ENCODE measurements at regions not wholly inside any gene's neighbourhood (a gene's known extent, or its start where the extent isn't known, plus 50 kb on each side); places are given as distances from the start of the nearest gene placed in this dataset.
"Not testable (repeated sequence)": the region's sequence is repeated elsewhere in the genome, so short reads cannot be mapped to it uniquely, and the experiment has no call there.

DNA sequence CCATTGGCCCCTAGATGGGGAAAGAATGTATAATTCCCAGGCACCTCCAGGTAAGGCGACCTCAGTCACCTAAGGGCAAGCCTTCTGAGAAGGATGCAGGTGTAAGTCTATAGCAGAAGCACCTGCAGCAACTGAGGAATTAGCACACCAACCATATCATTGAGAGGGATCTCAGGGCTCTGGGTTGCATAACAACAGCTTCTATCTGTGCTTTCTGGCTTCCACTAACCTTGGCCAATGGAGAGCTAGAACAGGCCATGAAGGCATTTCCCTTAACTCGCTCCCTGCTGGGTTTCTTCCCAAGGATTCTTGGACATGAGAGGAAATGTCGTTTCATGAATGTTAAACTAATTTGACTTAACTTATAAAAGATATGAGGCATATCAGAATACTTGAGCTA, 177.8 kb upstream of the GK2 start:
- ATAC-seq: no peak
- H3K27ac Mint-ChIP-seq: no peak overlapping the region
- H3K4me1 Mint-ChIP-seq: no peaks in the 10 kb centered on the region
- H3K9me3 Mint-ChIP-seq: no peaks in the 10 kb centered on the region
- no peak for DNase-seq
- no peak overlapping the region for H3K4me3 Mint-ChIP-seq
- H3K27me3 Mint-ChIP-seq: no peaks in the 10 kb centered on the region

DNA sequence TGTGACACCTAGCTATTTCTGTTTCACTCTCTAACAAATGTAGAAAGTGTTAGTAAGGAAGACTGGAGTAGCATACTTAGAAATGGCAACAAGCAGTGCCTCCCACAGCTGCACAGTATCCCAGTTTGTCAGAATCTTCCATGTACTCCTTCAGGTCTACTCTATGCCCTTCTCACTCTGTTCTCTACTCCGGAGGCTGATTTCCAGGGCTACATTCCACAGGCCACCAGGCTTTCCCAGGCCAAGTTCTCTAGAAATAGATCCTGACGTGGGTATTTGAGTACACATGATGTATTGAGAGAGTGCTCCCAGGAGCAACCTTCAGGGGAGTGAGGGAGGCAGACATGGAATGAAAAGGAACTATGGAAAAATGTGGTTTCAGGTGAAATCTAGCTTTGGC, 177.3 kb upstream of the GK2 start:
- H3K4me1 Mint-ChIP-seq: no peaks in the 10 kb centered on the region
- no peaks in the 10 kb centered on the region for H3K9me3 Mint-ChIP-seq
- ATAC-seq (no peak), DNase-seq (no peak)
- no peak overlapping the region for H3K4me3 Mint-ChIP-seq
- H3K27ac Mint-ChIP-seq: peak overlapping the region in 1 of 2 donors; percentile 38
- H3K27me3 Mint-ChIP-seq: no peaks in the 10 kb centered on the region

DNA sequence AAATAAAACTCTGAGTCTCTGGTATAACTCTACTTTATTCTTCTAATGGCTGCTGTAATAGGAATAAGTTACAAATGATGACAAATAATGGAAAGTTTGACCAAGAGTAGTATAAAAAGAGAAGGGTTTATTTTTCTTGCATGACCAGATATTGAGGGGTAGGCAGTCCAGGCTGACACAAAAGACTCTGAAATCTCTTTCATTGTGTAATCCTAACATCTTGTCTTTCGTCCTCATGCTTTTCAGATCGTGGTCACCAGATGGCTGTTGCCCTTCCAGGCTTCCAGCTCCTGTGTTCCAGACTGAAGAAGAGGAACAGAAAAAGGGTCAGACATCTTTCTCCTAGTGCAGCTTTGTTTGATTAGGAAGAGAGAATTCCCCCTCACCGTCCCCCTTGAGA, 176.9 kb upstream of the GK2 start:
- DNase-seq: no peak
- H3K4me1 Mint-ChIP-seq: no peaks in the 10 kb centered on the region
- no peaks in the 10 kb centered on the region for H3K9me3 Mint-ChIP-seq
- no peak for ATAC-seq
- H3K4me3 Mint-ChIP-seq: no peak overlapping the region
- no peak overlapping the region for H3K27ac Mint-ChIP-seq
- H3K27me3 Mint-ChIP-seq: no peaks in the 10 kb centered on the region

DNA sequence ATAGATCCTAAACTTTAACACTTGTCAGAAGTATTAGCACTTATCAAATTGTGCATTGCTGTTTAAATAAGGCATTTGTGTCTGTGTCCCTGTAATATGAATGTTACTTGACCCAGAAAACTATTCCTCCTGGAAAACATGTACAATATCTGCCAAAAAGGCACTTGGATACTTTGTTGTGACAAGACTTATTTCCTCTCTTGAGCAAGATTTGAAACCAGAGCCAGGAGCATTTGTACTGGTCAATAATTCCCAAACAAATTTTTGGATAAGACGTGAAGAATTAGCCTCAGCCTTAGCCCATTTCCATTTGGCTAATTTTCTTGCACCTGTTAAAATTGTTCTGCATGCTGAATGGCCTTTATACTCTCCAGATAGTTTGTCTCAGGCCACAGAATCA, 176.3 kb upstream of the GK2 start:
- Mint-ChIP-seq H3K9me3 (no peaks in the 10 kb centered on the region), H3K27ac (peak overlapping the region in 1 of 2 donors; percentile 40), H3K4me1 (no peaks in the 10 kb centered on the region), H3K4me3 (no peak overlapping the region), H3K27me3 (no peaks in the 10 kb centered on the region)
- ATAC-seq (no peak), DNase-seq (no peak)

DNA sequence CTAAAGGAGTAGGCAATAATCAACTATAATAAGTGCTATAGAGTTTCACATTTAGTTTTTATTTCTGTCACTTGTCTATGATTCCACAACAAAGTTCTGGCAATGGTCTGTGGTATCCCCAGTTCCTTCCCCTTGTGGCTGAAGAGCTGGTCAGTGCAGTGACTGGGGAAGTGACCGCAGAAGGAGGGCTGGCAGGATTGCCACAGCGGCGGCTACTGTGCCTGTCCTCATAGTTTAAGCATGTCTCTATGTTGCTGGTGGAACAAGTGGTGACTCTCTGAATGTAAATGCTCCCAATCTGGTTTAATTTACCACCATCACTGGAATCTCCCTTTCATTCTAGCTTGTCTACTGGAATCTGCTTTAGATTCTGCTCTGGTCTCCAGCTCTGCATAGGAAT, 170.6 kb upstream of the GK2 start:
- DNase-seq: no peak
- no peaks in the 10 kb centered on the region for H3K9me3 Mint-ChIP-seq
- no peak overlapping the region for H3K4me3 Mint-ChIP-seq
- ATAC-seq: no peak
- H3K27me3 Mint-ChIP-seq: no peaks in the 10 kb centered on the region
- no peaks in the 10 kb centered on the region for H3K4me1 Mint-ChIP-seq
- H3K27ac Mint-ChIP-seq: no peak overlapping the region

DNA sequence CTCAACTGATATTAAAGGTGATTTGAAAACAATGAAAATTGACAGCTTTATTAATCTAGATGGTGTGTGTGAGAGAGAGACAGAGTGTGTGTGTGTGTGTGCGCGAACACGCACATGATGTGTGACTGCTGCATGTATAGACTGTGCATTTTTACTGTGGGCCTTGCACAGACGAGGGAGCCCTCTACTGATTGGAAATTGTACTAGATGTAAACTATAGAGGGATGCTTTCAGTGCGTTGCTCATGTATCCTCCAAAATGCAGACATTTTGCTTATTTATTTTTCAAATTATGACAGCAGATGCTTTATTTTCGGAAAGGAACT, 168.4 kb upstream of the GK2 start:
- Mint-ChIP-seq H3K4me1 (no peaks in the 10 kb centered on the region), H3K27ac (no peak overlapping the region), H3K9me3 (no peaks in the 10 kb centered on the region), H3K27me3 (no peaks in the 10 kb centered on the region), H3K4me3 (no peak overlapping the region)
- DNase-seq (no peak), ATAC-seq (peak; percentile 76)

DNA sequence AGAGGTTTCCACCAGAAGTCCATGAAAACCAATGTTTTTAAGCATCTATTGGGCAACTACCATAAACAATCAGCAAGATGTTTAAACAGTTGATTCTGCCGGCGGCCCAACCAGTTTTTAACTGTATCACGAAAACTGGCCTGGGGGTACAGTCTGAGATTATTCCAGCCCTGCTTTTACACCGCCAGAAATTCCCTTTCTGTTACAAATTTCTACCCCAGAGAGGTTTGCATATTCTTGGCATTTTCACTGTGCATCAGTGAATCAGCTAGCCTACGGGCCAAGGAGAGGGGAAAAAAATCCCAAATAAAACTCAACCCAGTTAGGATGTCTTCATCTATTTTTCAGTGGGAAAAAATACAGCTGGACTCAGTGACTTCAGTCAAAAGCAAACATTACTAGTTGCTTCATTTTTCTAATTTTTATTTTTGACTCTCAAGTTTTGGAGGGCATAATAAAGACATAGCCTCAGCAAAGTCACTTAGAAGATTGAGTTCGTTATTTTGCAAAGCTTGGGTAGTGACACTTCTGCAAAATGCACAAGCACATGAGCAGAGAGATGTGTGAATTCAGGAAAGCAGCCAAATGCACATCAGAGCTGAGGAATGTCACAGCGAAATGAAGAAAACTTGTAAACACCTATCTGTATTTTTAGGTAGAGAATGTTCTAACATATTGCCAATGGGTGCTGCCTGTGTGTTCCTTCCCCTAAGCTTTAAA, 167.8 kb upstream of the GK2 start:
- no peak for DNase-seq
- H3K4me1 Mint-ChIP-seq: no peaks in the 10 kb centered on the region
- ATAC-seq: no peak
- no peak overlapping the region for H3K4me3 Mint-ChIP-seq
- H3K27ac Mint-ChIP-seq: no peak overlapping the region
- H3K9me3 Mint-ChIP-seq: no peaks in the 10 kb centered on the region
- no peaks in the 10 kb centered on the region for H3K27me3 Mint-ChIP-seq

DNA sequence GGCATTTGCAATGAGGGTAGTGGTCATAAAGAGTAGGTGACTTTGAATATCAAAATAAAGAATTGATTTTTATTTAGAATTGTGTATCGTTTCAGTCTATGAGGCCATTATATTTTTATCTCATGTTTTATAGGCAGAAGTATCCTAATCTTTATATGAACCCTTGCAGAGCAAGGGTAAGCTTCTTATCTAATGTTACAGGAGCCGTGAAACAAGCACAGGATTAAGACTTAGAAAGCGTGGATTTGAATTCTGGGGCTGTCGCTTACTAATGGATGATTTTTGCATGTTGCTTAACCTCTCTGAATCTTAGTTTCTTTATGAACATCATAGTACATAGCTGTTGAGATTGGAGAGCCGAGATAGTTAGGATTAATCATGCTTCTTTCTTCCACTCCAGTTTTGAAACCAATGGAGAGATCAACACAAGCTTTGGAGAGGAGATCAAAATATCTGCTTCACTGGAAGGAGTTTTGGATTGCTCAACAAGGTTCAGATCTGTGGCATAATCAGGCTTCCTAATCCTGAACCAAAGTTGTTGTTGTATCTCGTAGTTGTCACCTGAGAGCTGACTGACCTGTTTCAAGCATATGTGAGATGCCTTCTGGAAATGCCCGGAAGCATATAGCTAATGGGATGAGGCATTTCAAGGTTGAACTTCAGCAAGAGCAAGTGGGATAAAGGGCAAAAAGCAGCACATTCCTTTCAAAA, 166.9 kb upstream of the GK2 start:
- Mint-ChIP-seq H3K4me1 (no peaks in the 10 kb centered on the region), H3K9me3 (no peaks in the 10 kb centered on the region), H3K27ac (no peak overlapping the region), H3K27me3 (no peaks in the 10 kb centered on the region), H3K4me3 (no peak overlapping the region)
- DNase-seq (no peak), ATAC-seq (no peak)

DNA sequence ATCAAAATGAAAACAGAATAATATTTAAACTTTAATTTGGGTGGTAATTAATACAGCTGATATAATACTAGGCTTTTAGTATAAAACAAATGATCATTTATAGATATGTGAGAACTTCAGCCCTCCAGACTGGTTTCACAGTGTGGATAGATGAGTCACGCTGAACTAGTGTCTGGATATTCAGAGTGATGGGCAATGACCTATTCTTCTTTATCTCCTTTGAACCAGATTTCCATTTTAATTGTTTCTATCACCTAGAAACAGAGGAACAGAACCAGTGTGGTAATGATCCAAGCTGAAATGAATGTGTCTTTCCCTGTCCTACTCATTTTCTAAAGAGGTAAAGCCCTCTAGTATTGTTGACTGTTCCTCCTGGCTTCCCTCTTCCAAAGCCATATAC, 155.2 kb upstream of the GK2 start:
- H3K4me1 Mint-ChIP-seq: no peaks in the 10 kb centered on the region
- no peaks in the 10 kb centered on the region for H3K27me3 Mint-ChIP-seq
- no peak overlapping the region for H3K4me3 Mint-ChIP-seq
- DNase-seq (no peak), ATAC-seq (no peak)
- no peak overlapping the region for H3K27ac Mint-ChIP-seq
- no peaks in the 10 kb centered on the region for H3K9me3 Mint-ChIP-seq

DNA sequence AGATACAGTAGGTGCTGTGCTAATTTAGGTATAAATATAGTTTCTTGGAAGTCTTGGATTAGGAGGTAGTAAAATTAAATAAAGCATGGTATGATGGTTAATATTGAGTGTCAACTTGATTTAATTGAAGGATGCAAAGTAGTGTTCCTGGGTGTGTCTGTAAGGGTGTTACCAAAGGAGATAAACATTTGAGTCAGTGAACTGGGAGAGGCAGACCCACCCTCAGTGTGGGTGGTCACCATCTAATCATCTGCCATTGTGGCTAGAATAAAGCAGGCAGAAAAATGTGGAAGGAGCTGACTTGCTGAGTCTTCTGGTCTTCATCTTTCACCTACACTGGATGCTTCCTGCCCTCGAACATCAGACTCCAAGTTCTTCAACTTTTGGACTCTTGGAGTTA, 153.7 kb upstream of the GK2 start:
- ATAC-seq (no peak), DNase-seq (no peak)
- Mint-ChIP-seq H3K4me1 (no peaks in the 10 kb centered on the region), H3K9me3 (no peaks in the 10 kb centered on the region), H3K4me3 (no peak overlapping the region), H3K27ac (no peak overlapping the region), H3K27me3 (no peaks in the 10 kb centered on the region)

DNA sequence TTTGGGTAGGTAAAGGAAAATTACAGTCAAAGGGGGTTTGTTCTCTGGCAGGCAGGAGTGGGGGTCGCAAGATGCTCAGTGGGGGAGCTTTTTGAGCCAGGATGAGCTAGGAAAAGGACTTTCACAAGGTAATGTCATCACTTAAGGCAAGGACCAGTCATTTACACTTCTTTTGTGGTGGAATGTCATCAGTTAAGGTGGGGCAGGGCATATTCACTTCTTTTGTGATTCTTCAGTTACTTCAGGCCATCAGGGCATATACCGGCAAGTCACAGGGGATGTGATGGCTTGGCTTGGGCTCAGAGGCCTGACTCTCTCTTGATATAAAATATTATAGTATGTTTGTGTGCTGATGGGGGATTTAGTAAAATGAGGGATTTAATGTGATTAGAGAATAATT, 151.4 kb upstream of the GK2 start:
- H3K9me3 Mint-ChIP-seq, ATAC-seq, H3K27ac Mint-ChIP-seq: not testable (repeated sequence)

DNA sequence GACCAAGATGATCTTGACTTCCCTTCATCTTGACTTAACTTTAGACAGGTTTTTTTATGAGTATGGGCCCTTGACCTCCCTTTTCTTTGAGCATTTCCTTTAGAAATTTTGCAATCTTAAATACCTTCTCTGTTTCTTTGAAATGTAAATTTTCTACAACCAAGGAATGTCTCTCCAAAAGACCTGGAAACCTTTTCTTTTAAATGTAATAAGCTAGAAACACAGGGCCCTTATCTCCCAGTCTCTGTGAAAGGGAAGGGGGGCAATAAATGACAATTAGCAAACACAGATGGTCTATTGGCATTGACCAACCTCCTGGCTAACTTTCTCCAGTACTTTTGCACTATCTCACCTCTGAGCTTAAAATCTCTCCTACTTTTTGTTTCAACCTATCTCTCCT, 144.3 kb upstream of the GK2 start:
- peaks cover 0 to 6% of the 10 kb centered on the region in 2 donors for H3K9me3 Mint-ChIP-seq
- no peaks in the 10 kb centered on the region for H3K4me1 Mint-ChIP-seq
- no peak for ATAC-seq
- H3K4me3 Mint-ChIP-seq: no peak overlapping the region
- no peaks in the 10 kb centered on the region for H3K27me3 Mint-ChIP-seq
- DNase-seq: no peak
- H3K27ac Mint-ChIP-seq: no peak overlapping the region

More for the DNA sequence above, 151.4 kb upstream of the GK2 start:
- H3K4me3 Mint-ChIP-seq, H3K27me3 Mint-ChIP-seq, DNase-seq, H3K4me1 Mint-ChIP-seq: not testable (repeated sequence)

DNA sequence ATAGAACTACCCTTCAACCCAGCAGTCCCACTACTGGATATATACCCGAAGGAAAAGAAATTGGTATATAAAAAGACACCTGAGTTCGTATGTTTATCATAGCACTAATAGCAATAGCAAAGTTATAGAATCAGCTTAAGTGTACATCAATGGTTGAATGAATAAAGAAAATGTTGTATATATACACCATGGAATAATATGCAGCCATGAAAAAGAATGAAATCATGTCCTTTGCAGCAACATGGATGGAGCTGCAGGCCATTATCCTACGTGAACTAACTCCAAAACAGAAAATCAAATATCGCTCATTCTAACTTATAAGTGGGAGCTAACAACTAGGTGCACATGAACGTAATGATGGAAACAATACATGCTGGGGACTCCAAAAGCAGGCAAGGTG, 143.5 kb upstream of the GK2 start:
- no peak for ATAC-seq

DNA sequence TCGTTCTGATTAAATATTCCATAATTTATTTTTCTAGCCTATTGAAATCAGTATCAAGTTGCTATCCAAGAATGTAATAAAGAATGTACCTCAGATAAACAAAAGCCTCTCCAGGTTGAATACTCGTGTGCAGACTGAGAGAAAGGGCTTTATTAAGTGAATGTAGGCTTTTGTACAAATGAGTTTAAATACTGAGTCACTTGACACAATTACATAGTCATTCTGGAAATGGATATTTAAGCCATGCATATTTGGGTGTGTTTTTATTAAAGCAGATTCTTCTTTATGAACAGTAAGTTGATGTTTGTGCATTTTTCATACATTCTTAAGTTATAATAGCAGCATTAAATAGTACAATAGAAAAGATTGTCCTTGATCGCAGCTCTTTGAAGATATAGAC, 139.8 kb upstream of the GK2 start:
- no peaks in the 10 kb centered on the region for H3K9me3 Mint-ChIP-seq
- no peaks in the 10 kb centered on the region for H3K4me1 Mint-ChIP-seq
- no peak overlapping the region for H3K4me3 Mint-ChIP-seq
- no peak overlapping the region for H3K27ac Mint-ChIP-seq
- ATAC-seq (no peak), DNase-seq (no peak)
- no peaks in the 10 kb centered on the region for H3K27me3 Mint-ChIP-seq

More for the DNA sequence above, 143.5 kb upstream of the GK2 start:
- Mint-ChIP-seq H3K9me3 (peaks cover 0 to 6% of the 10 kb centered on the region in 2 donors), H3K4me3 (no peak overlapping the region), H3K27ac (no peak overlapping the region), H3K27me3 (no peaks in the 10 kb centered on the region), H3K4me1 (no peaks in the 10 kb centered on the region)
- DNase-seq: no peak

DNA sequence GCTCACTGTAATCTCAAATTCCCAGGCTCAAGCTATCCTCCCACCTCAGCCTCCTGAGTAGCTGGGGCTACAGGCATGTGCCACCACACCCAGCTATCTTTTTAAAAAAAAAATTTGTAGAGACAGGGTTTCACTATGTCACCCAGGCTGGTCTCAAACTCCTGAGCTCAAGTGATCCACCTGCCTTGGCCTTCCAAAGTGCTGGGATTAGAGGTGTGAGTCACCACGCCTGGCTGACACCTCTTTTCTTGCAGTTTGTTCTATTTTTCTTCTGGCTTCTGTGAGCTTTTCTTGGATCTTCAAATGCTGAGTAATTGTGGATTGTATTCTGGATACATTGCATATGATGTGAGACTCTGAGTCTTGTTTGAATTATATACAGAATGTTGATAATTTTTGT, 137.3 kb upstream of the GK2 start:
- not testable (repeated sequence) for H3K27me3 Mint-ChIP-seq, H3K9me3 Mint-ChIP-seq, H3K4me3 Mint-ChIP-seq, H3K27ac Mint-ChIP-seq, DNase-seq, ATAC-seq, H3K4me1 Mint-ChIP-seq

DNA sequence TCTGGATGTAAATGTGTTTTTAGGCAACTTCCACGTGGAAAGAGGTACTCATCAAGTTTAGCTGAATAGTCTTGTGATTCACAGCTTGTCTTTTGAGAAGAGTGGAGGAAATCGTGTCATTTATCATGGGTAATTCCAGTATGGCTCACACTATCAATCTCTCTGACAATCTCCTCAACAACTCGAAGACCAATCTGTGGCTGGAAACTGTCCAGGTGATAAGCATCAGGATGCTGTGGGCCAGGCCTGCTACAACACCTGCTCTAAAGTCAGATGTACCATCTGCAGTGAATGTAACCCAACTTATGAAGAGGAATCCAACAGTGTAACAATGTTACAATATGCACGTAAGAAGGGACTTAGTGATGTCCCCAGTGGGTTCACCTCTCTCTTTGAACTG, 132.1 kb upstream of the GK2 start:
- Mint-ChIP-seq H3K4me3 (no peak overlapping the region), H3K9me3 (no peaks in the 10 kb centered on the region), H3K4me1 (no peaks in the 10 kb centered on the region), H3K27ac (peak overlapping the region in 1 of 2 donors; percentile 80), H3K27me3 (no peaks in the 10 kb centered on the region)
- no peak for ATAC-seq
- DNase-seq: no peak

DNA sequence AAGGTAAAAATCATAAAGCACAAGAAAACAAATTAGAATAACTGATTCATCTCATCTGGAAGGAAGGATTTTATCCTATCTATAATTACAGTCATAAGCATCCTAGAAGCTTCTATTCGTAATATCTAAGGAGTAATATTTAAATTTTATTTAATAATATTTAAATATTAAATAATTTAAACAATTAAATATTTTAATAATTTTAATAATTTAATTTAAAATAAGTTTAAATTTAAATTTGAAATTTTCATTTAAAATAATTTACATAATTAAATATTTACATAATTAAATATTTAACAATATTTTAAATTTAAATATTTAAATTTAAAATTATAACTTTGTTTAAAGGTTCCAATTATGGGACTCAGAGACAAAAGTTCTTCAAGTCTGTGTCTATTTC, 127.5 kb upstream of the GK2 start:
- DNase-seq (no peak), ATAC-seq (no peak)
- Mint-ChIP-seq H3K4me1 (no peaks in the 10 kb centered on the region), H3K4me3 (no peak overlapping the region), H3K27me3 (no peaks in the 10 kb centered on the region), H3K9me3 (no peaks in the 10 kb centered on the region), H3K27ac (no peak overlapping the region)

All from stimulated activated naive CD8-positive, alpha-beta T cell treated with anti-CD3 and anti-CD28 coated beads, Interleukin-15, amount 100 ng/mL, for 72 hours (primary cell).